GM12872 (cell line): ENCODE measurements at regions not wholly inside any gene's neighbourhood (a gene's known extent, or its start where the extent isn't known, plus 50 kb on each side); places are given as distances from the start of the nearest gene placed in this dataset.

ENCODE experiments used
- TF ChIP-seq, protein P1 (sequence below): IDR thresholded peaks from 3 replicates; pipeline ENCODE4 v1.5.1; 2011; ENCODE audit warnings: low read depth, mild to moderate bottlenecking, low read length, moderate library complexity; ENCODE audit not compliant: insufficient read depth

DNA sequence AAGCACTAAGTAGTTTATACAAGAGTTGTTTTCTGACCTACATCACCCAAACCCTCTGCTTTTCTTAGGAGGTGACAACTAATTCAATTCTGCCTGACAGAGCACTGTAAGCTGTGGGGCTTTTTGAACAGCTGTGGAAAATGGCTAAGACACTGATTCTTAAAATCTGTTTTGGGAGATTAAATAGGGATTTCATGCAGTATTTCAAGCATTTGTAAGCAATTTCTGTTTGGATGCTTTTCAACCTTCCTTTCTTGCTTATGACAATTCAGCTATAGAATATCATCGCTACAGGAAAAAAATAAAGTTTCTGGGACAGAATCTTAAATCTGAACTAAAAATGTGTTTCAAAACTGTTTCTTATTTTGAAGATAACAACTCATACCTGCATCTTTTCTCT, 459.5 kb downstream of the RAPGEF2 start:
- TF ChIP-seq, protein P1, sequence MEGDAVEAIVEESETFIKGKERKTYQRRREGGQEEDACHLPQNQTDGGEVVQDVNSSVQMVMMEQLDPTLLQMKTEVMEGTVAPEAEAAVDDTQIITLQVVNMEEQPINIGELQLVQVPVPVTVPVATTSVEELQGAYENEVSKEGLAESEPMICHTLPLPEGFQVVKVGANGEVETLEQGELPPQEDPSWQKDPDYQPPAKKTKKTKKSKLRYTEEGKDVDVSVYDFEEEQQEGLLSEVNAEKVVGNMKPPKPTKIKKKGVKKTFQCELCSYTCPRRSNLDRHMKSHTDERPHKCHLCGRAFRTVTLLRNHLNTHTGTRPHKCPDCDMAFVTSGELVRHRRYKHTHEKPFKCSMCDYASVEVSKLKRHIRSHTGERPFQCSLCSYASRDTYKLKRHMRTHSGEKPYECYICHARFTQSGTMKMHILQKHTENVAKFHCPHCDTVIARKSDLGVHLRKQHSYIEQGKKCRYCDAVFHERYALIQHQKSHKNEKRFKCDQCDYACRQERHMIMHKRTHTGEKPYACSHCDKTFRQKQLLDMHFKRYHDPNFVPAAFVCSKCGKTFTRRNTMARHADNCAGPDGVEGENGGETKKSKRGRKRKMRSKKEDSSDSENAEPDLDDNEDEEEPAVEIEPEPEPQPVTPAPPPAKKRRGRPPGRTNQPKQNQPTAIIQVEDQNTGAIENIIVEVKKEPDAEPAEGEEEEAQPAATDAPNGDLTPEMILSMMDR: no peak

DNA sequence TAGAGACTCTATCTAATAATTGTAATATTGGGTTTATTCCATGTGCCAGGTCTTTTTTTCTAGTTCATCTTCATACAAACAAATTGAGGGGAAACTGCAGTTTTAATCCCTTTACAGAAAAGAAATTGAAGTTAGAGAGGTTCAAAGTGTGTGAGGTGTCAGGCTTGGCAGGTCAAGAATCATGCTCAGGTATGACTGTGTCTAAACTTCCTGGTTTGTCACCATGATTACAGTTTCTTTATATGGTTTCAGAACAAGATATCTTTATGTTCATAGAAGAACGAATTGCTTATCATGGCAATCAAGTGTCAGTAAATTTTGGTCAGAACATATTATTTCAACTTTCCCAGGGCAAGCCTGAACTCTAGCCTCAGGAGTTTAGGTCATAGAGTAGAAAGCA, 460.4 kb downstream of the RAPGEF2 start:
- TF ChIP-seq, protein P1: no peak

GRCh38 chr4:159564615-159565014, 461.7 kb downstream of the RAPGEF2 start:
- TF ChIP-seq, protein P1: no peak

DNA sequence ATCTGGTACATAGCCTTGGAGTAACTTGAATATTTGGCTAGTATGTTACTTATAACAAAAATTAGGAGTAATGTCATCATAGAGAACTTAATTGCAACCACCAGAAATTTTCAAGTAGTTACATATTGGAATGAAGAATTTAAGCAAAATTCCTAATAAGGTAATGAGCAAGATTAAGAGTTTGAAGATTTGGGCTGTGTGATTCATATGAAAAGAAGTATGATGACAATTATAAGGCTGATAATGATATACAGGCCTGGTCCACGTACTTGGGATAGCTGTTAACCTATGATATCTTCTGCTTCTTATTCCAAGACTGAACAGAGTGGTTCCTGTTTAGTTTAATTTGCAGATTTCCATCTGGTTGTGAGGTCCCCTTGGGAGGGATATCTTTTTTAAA, 463.9 kb downstream of the RAPGEF2 start:
- TF ChIP-seq, protein P1: no peak

- TF ChIP-seq, protein P1: no peak
Measured at GRCh38 chr4:159577241-159577640, 474.4 kb downstream of the RAPGEF2 start.

DNA sequence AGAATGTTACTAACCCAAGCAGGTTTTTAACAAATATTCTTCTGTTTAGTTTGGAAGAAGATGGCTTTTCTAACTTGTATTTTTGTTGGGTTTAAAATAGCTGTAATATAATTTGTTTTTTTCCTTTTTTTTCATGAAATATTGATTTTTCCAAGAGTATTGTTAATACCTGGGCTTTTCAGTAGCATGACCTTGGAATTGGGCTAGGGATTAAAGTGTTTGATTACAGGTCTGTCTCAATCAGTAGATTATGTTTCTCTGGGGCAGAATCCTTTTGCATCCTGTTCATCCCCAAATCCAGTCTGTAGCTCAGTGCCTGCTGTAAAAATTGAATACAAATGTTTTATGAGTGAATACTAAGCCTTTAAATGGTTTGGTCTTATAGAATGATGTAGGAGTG, 479.8 kb downstream of the RAPGEF2 start:
- TF ChIP-seq, protein P1: no peak

- TF ChIP-seq, protein P1: no peak
Measured at GRCh38 chr4:159592898-159593556, 490.1 kb downstream of the RAPGEF2 start.
